Myocyte (in vitro differentiated cells): ENCODE measurements at regions not wholly inside any gene's neighbourhood (a gene's known extent, or its start where the extent isn't known, plus 50 kb on each side); places are given as distances from the start of the nearest gene placed in this dataset.

Experiments used
- DNase-seq: peaks from one replicate; pipeline ENCODE4 v3.0.0-alpha.2; 2012; ENCODE audit warnings: low read depth

- DNase-seq, result no peak
Observed at GRCh38 chr6:89028774-89029173, 51.8 kb upstream of the PNRC1 start.

GRCh38 chr6:89027756-89028155 lies 52.8 kb upstream of the PNRC1 start:
- DNase-seq, result no peak

- no peak for DNase-seq
Observed at GRCh38 chr6:89026151-89026550, 54.4 kb upstream of the PNRC1 start.

GRCh38 chr6:89025633-89026032 lies 54.9 kb upstream of the PNRC1 start:
- DNase-seq, result no peak

- DNase-seq, result peak; percentile 64
Observed at GRCh38 chr6:89024456-89024855, 56.1 kb upstream of the PNRC1 start.

GRCh38 chr6:89023591-89024441 lies 56.7 kb upstream of the PNRC1 start:
- DNase-seq, result peak; percentile 91

GRCh38 chr6:89022798-89023197 lies 57.8 kb upstream of the PNRC1 start:
- DNase-seq, result peak; percentile 31

- DNase-seq, result no peak
Observed at GRCh38 chr6:89021629-89022028, 58.2 kb upstream of the RNGTT start.

- DNase-seq, result no peak
Observed at GRCh38 chr6:89015971-89016370, 52.6 kb upstream of the RNGTT start.

GRCh38 chr6:89013438-89013837 lies 50.0 kb upstream of the RNGTT start:
- DNase-seq, result no peak
